ENCODE measurements at regions not wholly inside any gene's neighbourhood (a gene's known extent, or its start where the extent isn't known, plus 50 kb on each side); places are given as distances from the start of the nearest gene placed in this dataset.

GRCh38 chr5:152487130-152487529 lies 82.1 kb upstream of the NMUR2 start:
- intact Hi-C loops (cut with DNase I) = no loop called here
- no peak for TF ChIP-seq CTCF (IDR thresholded peaks at IDR 0.05)
- no peak for DNase-seq
- ATAC-seq = peak in 3 of 4 donors; percentile 19 to 45 (median 36)
- H3K27me3 ChIP-seq = no peaks in the 10 kb centered on the region
- H3K9me3 ChIP-seq = no peaks in the 10 kb centered on the region
- H3K27ac ChIP-seq = no peak overlapping the region
- 54% methylated on average over 5 of the region's 5 CpGs for WGBS (ENCODE audit: insufficient coverage, low coverage, low lambda C conversion rate, missing lambda C conversion rate)
- no peaks in the 10 kb centered on the region for H3K4me1 ChIP-seq
- H3K36me3 ChIP-seq = no peaks in the 10 kb centered on the region
- no peak overlapping the region for H3K4me3 ChIP-seq

- H3K4me3 ChIP-seq = no peak overlapping the region
- H3K4me1 ChIP-seq = no peaks in the 10 kb centered on the region
- 71% methylated on average over 1 of the region's 2 CpGs for WGBS (ENCODE audit: insufficient coverage, low coverage, low lambda C conversion rate, missing lambda C conversion rate)
- H3K36me3 ChIP-seq = no peaks in the 10 kb centered on the region
- H3K27me3 ChIP-seq = no peaks in the 10 kb centered on the region
- peak in 3 of 4 donors; percentile 26 to 61 (median 27) for ATAC-seq
- H3K9me3 ChIP-seq = no peaks in the 10 kb centered on the region
- TF ChIP-seq CTCF (IDR thresholded peaks at IDR 0.05) (no peak), POLR2A (IDR thresholded peaks at IDR 0.05) (no peak)
- intact Hi-C loops (cut with DNase I) = no loop called here
- no peak for DNase-seq
- H3K27ac ChIP-seq = no peak overlapping the region
Observed at GRCh38 chr5:152488869-152489268, 83.8 kb upstream of the NMUR2 start.

DNA sequence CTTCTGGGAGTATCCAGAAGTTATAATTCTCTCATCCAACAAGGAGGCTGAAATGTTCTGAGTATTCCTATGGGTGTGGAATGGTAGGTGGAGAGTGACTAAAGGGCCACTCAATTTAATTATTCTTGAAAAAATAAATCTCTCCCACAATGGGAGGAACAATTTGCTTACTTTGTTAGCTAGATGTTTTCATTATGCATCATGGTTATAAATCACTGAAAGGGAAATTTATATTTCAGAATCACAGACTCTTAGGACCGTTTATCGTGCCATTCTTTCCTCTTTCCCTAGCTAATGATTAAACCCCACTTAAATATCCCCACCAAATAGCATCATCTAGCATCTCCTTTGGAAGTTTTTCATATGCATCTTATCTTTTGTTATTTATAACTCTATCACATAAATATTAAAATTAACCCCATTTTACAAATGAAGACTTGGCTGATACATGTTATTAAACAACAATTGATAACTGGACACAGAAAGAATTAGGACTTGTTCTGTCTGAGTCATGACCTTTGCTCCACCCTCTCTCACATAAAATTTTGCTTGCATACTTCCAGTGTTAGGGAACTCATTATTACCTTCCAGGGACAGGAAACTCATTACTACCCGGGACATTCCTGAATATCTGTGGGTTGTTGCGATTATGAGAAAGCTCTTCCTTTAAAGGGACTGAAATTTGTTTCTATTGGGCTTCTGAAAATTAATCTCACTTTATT lies 94.9 kb upstream of the NMUR2 start:
- ATAC-seq (no peak), DNase-seq (no peak)
- H3K27ac ChIP-seq = no peak overlapping the region
- no peaks in the 10 kb centered on the region for H3K9me3 ChIP-seq
- TF ChIP-seq CTCF (IDR thresholded peaks at IDR 0.05) = no peak
- 47% methylated on average over 4 of the region's 4 CpGs for WGBS (ENCODE audit: insufficient coverage, low coverage, low lambda C conversion rate, missing lambda C conversion rate)
- H3K27me3 ChIP-seq = no peaks in the 10 kb centered on the region
- H3K4me1 ChIP-seq = no peaks in the 10 kb centered on the region
- H3K4me3 ChIP-seq = no peak overlapping the region
- no peaks in the 10 kb centered on the region for H3K36me3 ChIP-seq
- intact Hi-C loops (cut with DNase I) = no loop called here

DNA sequence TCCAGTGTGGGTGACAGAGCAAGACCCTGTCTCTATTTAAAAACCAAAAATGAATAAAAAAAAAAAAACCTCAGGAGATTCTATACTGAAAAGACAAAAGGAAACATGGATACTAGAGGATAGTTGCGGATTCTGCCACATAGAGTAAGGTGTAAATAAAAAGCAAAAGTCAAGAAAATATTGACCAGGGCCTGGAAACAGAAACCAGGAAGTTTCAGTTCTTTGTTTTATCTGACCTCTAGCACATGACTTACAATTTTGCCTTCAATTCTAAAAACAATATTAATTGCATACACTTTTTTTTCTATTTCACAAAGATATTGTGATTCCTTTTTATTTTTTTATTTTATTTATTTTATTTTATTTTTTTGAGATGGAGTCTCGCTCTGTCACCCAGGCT lies 96.2 kb upstream of the NMUR2 start:
- TF ChIP-seq CTCF (IDR thresholded peaks at IDR 0.05) = no peak
- no peak for TF ChIP-seq POLR2A (IDR thresholded peaks at IDR 0.05)
- no peaks in the 10 kb centered on the region for H3K9me3 ChIP-seq
- ATAC-seq (no peak), DNase-seq (no peak)
- H3K27me3 ChIP-seq = no peaks in the 10 kb centered on the region
- no peaks in the 10 kb centered on the region for H3K36me3 ChIP-seq
- intact Hi-C loops (cut with DNase I) = no loop called here
- H3K4me1 ChIP-seq = no peaks in the 10 kb centered on the region
- H3K4me3 ChIP-seq = no peak overlapping the region
- 73% methylated on average over 2 of the region's 2 CpGs for WGBS (ENCODE audit: insufficient coverage, low coverage, low lambda C conversion rate, missing lambda C conversion rate)
- no peak overlapping the region for H3K27ac ChIP-seq

DNA sequence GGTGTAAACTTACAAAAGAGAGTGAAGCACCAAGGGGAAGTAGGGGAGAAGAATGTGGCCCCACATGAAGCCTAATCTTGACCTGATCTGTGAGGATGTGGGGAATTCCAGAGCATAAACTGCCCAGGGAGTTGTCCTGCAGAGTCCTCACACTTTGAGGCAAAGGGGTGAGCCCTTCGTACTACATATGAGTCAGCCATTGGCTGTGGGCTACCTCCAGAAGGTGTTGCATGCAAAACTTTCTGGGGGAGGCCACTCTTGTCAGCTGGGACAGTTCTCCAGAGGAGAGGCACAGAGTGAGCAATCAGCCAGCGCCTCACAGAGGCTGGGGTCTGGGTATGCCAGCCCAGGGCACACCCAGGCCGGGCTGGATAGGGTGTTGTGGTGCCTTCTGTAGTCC lies 98.1 kb upstream of the NMUR2 start:
- no peak overlapping the region for H3K27ac ChIP-seq
- no peak overlapping the region for H3K4me3 ChIP-seq
- TF ChIP-seq CTCF (IDR thresholded peaks at IDR 0.05) (no peak), POLR2A (IDR thresholded peaks at IDR 0.05) (no peak)
- no peak for ATAC-seq
- no peaks in the 10 kb centered on the region for H3K36me3 ChIP-seq
- WGBS (ENCODE audit: insufficient coverage, low coverage, low lambda C conversion rate, missing lambda C conversion rate) = 50% methylated on average over 2 of the region's 3 CpGs
- no peak for DNase-seq
- H3K27me3 ChIP-seq = no peaks in the 10 kb centered on the region
- intact Hi-C loops (cut with DNase I) = no loop called here
- no peaks in the 10 kb centered on the region for H3K4me1 ChIP-seq
- H3K9me3 ChIP-seq = no peaks in the 10 kb centered on the region

Measured in right lobe of liver (tissue), 6 donors.